Panc1 (cell line): ENCODE measurements at regions not wholly inside any gene's neighbourhood (a gene's known extent, or its start where the extent isn't known, plus 50 kb on each side); places are given as distances from the start of the nearest gene placed in this dataset.

Experiments
- ATAC-seq: fragments of 200-7000 bp; cut with Tn5 transposase; 2 replicates; pipeline ENCODE4 v1.9.1; 2020; ENCODE audit warnings: mild to moderate bottlenecking, moderate library complexity
- BruUV-seq: library from RNA; stranded (reverse); fragments of 400-500 nt; replicated peaks from 2 replicates; lab custom pipeline; 2021; lab: Mats Ljungman, UMichigan
- CTCF ChIA-PET: fragments of 300-600 bp; sonication (Branson Sonifier 250); formaldehyde crosslinking; loops from one replicate; lab custom pipeline; 2022; ENCODE audit warnings: antibody characterized with exemption; lab: Charles Lee
- POLR2A ChIA-PET: fragments of 300-600 bp; sonication (Branson Sonifier 250); formaldehyde crosslinking; loops from one replicate; lab custom pipeline; 2022; ENCODE audit warnings: antibody characterized with exemption; lab: Charles Lee
- DNase-seq: peaks from one replicate; pipeline ENCODE4 v3.0.0-alpha.2; 2010; ENCODE audit warnings: low read depth, low spot score
- H3K27ac ChIP-seq: 2 replicates; pipeline ENCODE4 v1.5.1; 2011; ENCODE audit warnings: mild to moderate bottlenecking, low read length, inconsistent platforms
- H3K27me3 ChIP-seq: fragments of 200-500 bp; sonication (Bioruptor generic); 2 replicates; pipeline ENCODE4 v1.6.0; 2014; ENCODE audit warnings: low read length, inconsistent platforms; ENCODE audit not compliant: control insufficient read depth, insufficient read depth
- H3K36me3 ChIP-seq: fragments of 200-500 bp; sonication (Bioruptor generic); 2 replicates; pipeline ENCODE4 v1.5.1; 2014; ENCODE audit warnings: inconsistent platforms, mild to moderate bottlenecking, low read length, moderate library complexity; ENCODE audit not compliant: control insufficient read depth, insufficient read depth
- H3K4me1 ChIP-seq: 2 replicates; pipeline ENCODE4 v1.5.1; 2011; ENCODE audit warnings: inconsistent platforms, mild to moderate bottlenecking, low read length, moderate library complexity; ENCODE audit not compliant: control insufficient read depth, insufficient read depth
- H3K4me3 ChIP-seq, 2 experiments: 2 replicates each; pipeline ENCODE4 v1.5.1; 2011 to 2012; ENCODE audit warnings: low read depth in 2 of 2, low read length in 2 of 2, mild to moderate bottlenecking in 2 of 2, inconsistent platforms in 1 of 2, moderate library complexity in 1 of 2
- H3K9me3 ChIP-seq: fragments of 200-500 bp; sonication (Bioruptor generic); 2 replicates; pipeline ENCODE4 v1.5.1; 2014; ENCODE audit warnings: low read depth, mild to moderate bottlenecking, inconsistent platforms, low read length, moderate library complexity; ENCODE audit not compliant: control insufficient read depth, insufficient read depth
- POLR2AphosphoS5 ChIP-seq: IDR thresholded peaks from 2 replicates; pipeline ENCODE4 v1.6.1; 2012; ENCODE audit warnings: mild to moderate bottlenecking, low read depth, low read length, moderate library complexity
- REST ChIP-seq, 2 experiments: IDR thresholded peaks; 2 replicates each; pipeline ENCODE4 v1.6.1; 2011 to 2012; ENCODE audit warnings: low read depth in 2 of 2, control low read depth in 1 of 2, low read length in 1 of 2, mild to moderate bottlenecking in 1 of 2, moderate library complexity in 1 of 2; ENCODE audit not compliant: insufficient read depth in 1 of 2
- SIN3A ChIP-seq: IDR thresholded peaks from 2 replicates; pipeline ENCODE4 v1.6.1; 2012; ENCODE audit warnings: low read depth, mild to moderate bottlenecking, low read length, moderate library complexity, borderline replicate concordance; ENCODE audit not compliant: insufficient read depth
- TCF7L2 ChIP-seq: IDR thresholded peaks from 2 replicates; pipeline ENCODE4 v1.6.1; 2011; ENCODE audit warnings: mild to moderate bottlenecking, low read depth, low read length, inconsistent platforms
- in situ Hi-C: cut with HindIII; loops from 2 replicates; pipeline ENCODE4 v1.10.0; 2016; ENCODE audit warnings: low sequenced_read_pairs, low pct_unique_long_range_greater_than_20kb
- intact Hi-C: fragments of 100-400 bp; cut with micrococcal nuclease; formaldehyde crosslinking; loops from one replicate; pipeline ENCODE4 v1.10.0; 2022; ENCODE audit not compliant: unreplicated experiment
- TF ChIP-seq, protein P1 (sequence below): fragments of 450-650 bp; IDR thresholded peaks from 2 replicates; pipeline ENCODE4 v1.5.1; 2017; ENCODE audit warnings: mild to moderate bottlenecking

DNA sequence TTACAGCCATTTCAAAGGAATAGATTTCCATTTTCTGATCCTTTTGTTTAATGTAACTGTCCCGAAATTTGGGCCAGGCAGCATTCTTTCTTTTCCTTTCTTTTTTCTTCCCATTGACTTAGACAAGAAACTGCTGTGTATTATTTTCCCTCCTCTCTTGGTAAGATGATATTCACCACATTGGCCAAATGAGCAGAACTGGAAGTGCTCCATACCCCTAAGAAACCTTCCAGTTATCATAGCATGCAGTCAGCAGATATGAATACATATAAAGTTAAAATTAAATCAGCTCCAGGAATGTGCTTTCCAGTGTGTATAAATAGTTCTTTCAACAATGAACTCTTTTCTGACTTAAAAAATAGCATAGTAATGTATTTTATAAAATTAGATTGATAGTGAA, 168.5 kb upstream of the GAS1 start:
- no TSS peak for BruUV-seq
- ATAC-seq (no peak), DNase-seq (no peak)
- H3K9me3 ChIP-seq = no peaks in the 10 kb centered on the region
- H3K36me3 ChIP-seq = no peaks in the 10 kb centered on the region
- in situ Hi-C loops (no loop called here), intact Hi-C loops (no loop called here)
- POLR2A ChIA-PET = no interaction called here
- H3K4me3 ChIP-seq = no peak overlapping the region
- TF ChIP-seq REST (IDR thresholded peaks at IDR 0.05; ENCODE audit: insufficient read depth in 1 of 2, low read depth in 2 of 2, low read length in 1 of 2) = no peak
- TF ChIP-seq SIN3A = no peak
- TF ChIP-seq TCF7L2 = no peak
- no peak for TF ChIP-seq POLR2AphosphoS5
- TF ChIP-seq, protein P1, sequence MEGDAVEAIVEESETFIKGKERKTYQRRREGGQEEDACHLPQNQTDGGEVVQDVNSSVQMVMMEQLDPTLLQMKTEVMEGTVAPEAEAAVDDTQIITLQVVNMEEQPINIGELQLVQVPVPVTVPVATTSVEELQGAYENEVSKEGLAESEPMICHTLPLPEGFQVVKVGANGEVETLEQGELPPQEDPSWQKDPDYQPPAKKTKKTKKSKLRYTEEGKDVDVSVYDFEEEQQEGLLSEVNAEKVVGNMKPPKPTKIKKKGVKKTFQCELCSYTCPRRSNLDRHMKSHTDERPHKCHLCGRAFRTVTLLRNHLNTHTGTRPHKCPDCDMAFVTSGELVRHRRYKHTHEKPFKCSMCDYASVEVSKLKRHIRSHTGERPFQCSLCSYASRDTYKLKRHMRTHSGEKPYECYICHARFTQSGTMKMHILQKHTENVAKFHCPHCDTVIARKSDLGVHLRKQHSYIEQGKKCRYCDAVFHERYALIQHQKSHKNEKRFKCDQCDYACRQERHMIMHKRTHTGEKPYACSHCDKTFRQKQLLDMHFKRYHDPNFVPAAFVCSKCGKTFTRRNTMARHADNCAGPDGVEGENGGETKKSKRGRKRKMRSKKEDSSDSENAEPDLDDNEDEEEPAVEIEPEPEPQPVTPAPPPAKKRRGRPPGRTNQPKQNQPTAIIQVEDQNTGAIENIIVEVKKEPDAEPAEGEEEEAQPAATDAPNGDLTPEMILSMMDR = no peak
- H3K4me1 ChIP-seq = no peaks in the 10 kb centered on the region
- CTCF ChIA-PET = no interaction called here
- H3K27me3 ChIP-seq = no peaks in the 10 kb centered on the region
- H3K27ac ChIP-seq = no peak overlapping the region

- ChIA-PET POLR2A (no interaction called here), CTCF (no interaction called here)
- no peaks in the 10 kb centered on the region for H3K4me1 ChIP-seq
- ATAC-seq (no peak), DNase-seq (no peak)
- no peak overlapping the region for H3K27ac ChIP-seq
- H3K36me3 ChIP-seq = no peaks in the 10 kb centered on the region
- in situ Hi-C loops (no loop called here), intact Hi-C loops (no loop called here)
- TF ChIP-seq TCF7L2 (no peak), POLR2AphosphoS5 (no peak), REST (IDR thresholded peaks at IDR 0.05; ENCODE audit: insufficient read depth in 1 of 2, low read depth in 2 of 2, low read length in 1 of 2) (no peak), SIN3A (no peak)
- TF ChIP-seq, protein P1 = no peak
- H3K4me3 ChIP-seq = no peak overlapping the region
- H3K9me3 ChIP-seq = no peaks in the 10 kb centered on the region
- no TSS peak for BruUV-seq
- no peaks in the 10 kb centered on the region for H3K27me3 ChIP-seq
Measured at GRCh38 chr9:87116492-87116891, 169.2 kb upstream of the GAS1 start.
